Lower leg skin (tissue), 4 donors: ENCODE measurements at regions not wholly inside any gene's neighbourhood (a gene's known extent, or its start where the extent isn't known, plus 50 kb on each side); places are given as distances from the start of the nearest gene placed in this dataset.
"Not testable (repeated sequence)": the region's sequence is repeated elsewhere in the genome, so short reads cannot be mapped to it uniquely, and the experiment has no call there.

ENCODE experiments used
- DNase-seq, 2 donors: peaks; one replicate each; pipeline ENCODE4 v3.0.0-alpha.2; 2019; ENCODE audit warnings: low spot score in 2 of 2
- H3K4me3 ChIP-seq: fragments of 200-600 bp; sonication (generic); 2 replicates; pipeline ENCODE4 v1.5.1; 2017; ENCODE audit warnings: mild to moderate bottlenecking, low read depth; ENCODE audit not compliant: poor library complexity, severe bottlenecking
- POLR2A ChIP-seq, 2 donors: fragments of 450-650 bp; IDR thresholded peaks; one replicate each; pipeline ENCODE4 v1.6.1; 2016 to 2017; ENCODE audit warnings: antibody characterized with exemption in 2 of 2, mild to moderate bottlenecking in 1 of 2, moderate library complexity in 1 of 2
- WGBS, 2 donors: methylation state at CpG; one replicate each; pipeline ENCODE4 v1.1.5; 2018; 5-methylcytosine and 5-hydroxymethylcytosine counted together
- intact Hi-C: fragments of 100-400 bp; cut with DNase I; formaldehyde crosslinking; loops from one replicate; pipeline ENCODE4 v1.15.0; 2023; ENCODE audit warnings: low total_unique reads
- TF ChIP-seq, protein P1 (sequence below), 3 donors: fragments of 450-650 bp; IDR thresholded peaks; one replicate each; pipeline ENCODE4 v1.5.1; 2016; ENCODE audit warnings: antibody characterized with exemption in 3 of 3, mild to moderate bottlenecking in 3 of 3, moderate library complexity in 2 of 3

DNA sequence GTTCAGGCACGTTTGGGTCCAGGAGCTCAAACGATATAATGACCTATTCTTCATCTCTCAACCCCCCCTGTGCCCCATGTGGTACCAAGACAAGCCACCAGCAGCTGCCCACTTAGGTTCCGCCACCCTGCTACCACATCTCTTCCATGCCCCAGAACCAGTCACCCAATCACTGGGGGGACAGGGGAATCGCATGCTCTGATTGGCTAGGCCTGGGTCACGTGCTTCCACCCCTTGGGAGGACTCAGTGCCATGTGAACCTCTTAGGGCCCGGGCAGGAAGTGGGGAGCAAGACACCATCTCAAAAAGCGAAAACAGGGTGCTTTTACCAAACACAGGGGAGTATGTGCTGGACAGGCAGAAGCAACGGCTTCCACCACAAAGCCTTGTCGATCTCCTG, 91.3 kb downstream of the KATNIP start:
- no peak overlapping the region for H3K4me3 ChIP-seq
- no peak for TF ChIP-seq POLR2A (IDR thresholded peaks at IDR 0.05)
- TF ChIP-seq, protein P1, sequence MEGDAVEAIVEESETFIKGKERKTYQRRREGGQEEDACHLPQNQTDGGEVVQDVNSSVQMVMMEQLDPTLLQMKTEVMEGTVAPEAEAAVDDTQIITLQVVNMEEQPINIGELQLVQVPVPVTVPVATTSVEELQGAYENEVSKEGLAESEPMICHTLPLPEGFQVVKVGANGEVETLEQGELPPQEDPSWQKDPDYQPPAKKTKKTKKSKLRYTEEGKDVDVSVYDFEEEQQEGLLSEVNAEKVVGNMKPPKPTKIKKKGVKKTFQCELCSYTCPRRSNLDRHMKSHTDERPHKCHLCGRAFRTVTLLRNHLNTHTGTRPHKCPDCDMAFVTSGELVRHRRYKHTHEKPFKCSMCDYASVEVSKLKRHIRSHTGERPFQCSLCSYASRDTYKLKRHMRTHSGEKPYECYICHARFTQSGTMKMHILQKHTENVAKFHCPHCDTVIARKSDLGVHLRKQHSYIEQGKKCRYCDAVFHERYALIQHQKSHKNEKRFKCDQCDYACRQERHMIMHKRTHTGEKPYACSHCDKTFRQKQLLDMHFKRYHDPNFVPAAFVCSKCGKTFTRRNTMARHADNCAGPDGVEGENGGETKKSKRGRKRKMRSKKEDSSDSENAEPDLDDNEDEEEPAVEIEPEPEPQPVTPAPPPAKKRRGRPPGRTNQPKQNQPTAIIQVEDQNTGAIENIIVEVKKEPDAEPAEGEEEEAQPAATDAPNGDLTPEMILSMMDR (IDR thresholded peaks at IDR 0.05) = no peak
- WGBS, 2 donors = 94 to 95% methylated on average over 9 of the region's 9 CpGs

DNA sequence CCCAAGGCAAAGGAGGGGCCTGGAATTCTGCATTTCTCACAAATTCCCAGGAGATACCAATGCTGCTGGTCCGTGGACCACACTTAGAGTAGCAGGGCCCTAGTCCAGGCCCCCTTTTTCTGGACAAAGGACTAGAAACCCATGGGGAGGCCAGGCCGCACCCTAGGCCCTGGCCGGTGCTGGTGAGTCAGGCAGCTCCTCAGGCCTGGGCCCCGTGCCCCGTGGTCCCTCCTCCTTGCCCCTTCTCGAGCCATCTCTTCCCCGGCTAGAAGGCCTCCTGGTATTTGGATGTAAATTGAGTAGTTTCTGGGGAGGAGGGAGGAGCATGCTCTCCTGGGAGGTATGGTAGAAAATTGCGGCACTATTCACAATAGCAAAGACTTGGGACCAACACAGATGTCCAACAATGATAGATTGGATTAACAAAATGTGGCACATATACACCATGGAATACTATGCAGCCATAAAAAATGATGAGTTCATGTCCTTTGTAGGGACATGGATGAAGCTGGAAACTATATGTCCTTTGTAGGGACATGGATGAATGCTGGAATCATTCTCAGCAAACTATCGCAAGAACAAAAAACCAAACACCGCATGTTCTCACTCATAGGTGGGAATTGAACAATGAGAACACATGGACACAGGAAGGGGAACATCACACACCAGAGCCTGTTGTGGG, 91.9 kb downstream of the KATNIP start:
- intact Hi-C loops, H3K4me3 ChIP-seq, DNase-seq: not testable (repeated sequence)
- WGBS, 2 donors = 95 to 96% methylated on average over 10 of the region's 10 CpGs

More for the DNA sequence above, 91.3 kb downstream of the KATNIP start:
- intact Hi-C loops = no loop called here
- DNase-seq = no peak

DNA sequence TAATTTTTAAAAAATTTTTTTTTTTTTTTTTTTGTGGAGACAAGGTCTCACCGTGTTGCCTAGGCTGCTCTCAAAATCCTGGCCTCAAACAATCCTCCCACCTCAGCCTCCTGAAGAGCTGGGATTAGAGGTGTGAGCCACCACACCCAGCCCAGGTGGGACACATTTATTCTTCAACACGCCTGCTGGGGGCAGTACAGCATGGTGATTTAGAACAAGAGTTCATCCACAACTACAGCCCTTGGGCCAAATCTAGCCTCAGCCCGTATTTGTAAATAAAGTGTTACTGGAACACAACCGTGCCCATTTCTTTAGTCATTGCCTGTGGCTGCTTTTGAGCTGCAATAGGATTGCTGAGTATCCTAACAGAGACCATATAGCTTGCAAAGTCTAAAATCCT, 92.8 kb downstream of the KATNIP start:
- 66 to 74% methylated on average over 4 of the region's 4 CpGs for WGBS, 2 donors

DNA sequence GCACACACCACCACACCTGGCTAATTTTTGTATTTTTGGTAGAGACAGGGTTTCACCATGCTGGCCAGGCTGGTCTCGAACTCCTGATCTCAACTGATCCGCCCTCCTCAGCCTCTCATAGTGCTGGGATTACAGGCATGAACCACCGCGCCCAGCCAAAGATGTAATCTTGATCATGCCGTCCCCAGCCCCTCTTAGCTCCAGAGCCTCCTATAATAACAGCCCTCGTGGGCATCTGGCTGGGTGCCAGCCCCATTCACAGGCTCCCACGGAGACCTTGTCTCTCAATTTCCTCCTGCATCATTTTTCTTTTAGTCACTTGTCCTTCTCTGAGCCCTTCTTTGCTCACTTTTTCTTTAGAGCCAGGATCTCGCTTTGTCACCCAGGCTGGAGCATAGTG, 94.2 kb downstream of the KATNIP start:
- WGBS, 2 donors = 75 to 83% methylated on average over 8 of the region's 8 CpGs
- H3K4me3 ChIP-seq = no peak overlapping the region
- DNase-seq = no peak
- TF ChIP-seq, protein P1 (IDR thresholded peaks at IDR 0.05) = no peak
- no peak for TF ChIP-seq POLR2A (IDR thresholded peaks at IDR 0.05)
- intact Hi-C loops = no loop called here

More for the DNA sequence above, 92.8 kb downstream of the KATNIP start:
- no peak overlapping the region for H3K4me3 ChIP-seq
- no peak for TF ChIP-seq POLR2A (IDR thresholded peaks at IDR 0.05)
- TF ChIP-seq, protein P1 (IDR thresholded peaks at IDR 0.05) = no peak
- DNase-seq = no peak
- intact Hi-C loops = no loop called here

DNA sequence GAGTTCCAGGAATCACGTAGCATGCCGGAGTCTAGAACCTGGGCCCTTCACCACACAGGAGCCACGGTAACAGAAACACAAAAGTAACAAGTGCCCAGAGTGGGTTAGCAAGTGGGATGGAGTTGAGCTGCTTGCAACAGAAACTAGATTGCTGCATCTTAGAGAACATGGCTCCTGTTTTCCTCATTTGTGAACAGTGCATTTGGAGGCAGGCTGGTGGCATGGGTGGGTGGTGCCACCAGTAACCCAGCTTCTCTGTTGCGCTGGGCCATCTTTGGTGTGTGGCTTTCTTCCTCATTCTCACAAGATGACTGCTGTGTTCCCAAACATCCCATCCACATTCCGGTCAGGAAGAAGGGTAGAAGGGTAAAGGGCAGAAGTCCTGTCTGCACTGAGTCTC, 95.5 kb downstream of the KATNIP start:
- 96 to 98% methylated on average over 5 of the region's 5 CpGs for WGBS, 2 donors
- no peak for DNase-seq
- TF ChIP-seq, protein P1 (IDR thresholded peaks at IDR 0.05) = no peak
- TF ChIP-seq POLR2A (IDR thresholded peaks at IDR 0.05) = no peak
- no peak overlapping the region for H3K4me3 ChIP-seq
- intact Hi-C loops = no loop called here

DNA sequence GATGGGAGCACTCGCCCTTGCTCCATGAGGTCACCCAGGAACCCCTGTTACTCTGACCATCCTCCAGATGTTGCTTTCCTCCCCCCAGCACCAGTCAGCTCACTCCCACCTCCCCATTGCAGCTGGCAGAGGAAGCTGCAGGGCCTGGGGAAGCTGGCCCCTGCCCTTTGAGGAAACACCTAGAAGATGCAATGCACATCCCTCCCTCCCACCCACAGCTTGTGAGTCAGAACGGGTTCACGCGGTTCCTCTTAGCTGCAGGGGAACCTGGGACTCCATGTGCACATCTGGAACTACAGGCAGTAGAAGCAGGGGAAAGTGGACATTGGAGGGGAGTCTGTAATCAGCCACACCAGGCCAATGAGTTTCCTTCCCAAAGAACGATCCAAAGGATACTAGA, 96.9 kb downstream of the KATNIP start:
- TF ChIP-seq, protein P1 (IDR thresholded peaks at IDR 0.05) = no peak
- TF ChIP-seq POLR2A (IDR thresholded peaks at IDR 0.05) = no peak
- intact Hi-C loops = no loop called here
- WGBS, 2 donors = 52 to 62% methylated on average over 5 of the region's 5 CpGs
- DNase-seq = no peak
- no peak overlapping the region for H3K4me3 ChIP-seq
